ENCODE measurements at regions not wholly inside any gene's neighbourhood (a gene's known extent, or its start where the extent isn't known, plus 50 kb on each side); places are given as distances from the start of the nearest gene placed in this dataset.

DNA sequence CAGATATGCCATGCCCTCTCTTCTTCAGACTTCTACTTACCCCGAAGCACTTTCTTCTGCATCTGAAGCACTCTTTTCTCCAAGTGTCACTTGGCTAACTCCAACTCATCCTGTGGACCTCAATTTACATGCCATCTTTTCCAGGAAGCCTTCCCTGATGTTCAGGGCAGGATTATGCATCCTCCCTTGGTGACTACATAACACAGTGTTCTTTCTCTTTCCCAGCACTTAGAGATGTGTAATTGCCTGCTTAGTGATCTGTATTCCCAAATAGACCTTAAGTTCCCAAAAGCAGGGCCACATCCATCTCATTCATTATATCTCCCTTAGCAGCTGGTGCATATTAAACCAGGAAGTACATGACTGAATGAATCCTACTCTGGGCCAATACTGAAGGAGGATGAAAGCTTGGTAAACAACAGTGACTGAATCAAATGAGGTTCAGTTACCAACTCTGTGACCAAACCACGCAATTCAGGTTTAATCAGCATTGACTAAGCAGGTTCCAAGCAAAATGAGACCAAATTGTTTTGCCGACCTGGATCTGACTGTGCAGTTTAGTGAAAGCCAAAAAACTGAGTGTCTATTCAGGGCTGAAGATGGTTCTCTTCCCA lies 121.4 kb upstream of the TCF21 start:
- no TSS peak for BruUV-seq (replicated peaks)
- ChIA-PET SMC1A (ENCODE audit: uncharacterized antibody, unreplicated experiment) (no interaction called here), RAD21 (ENCODE audit: unreplicated experiment) (no interaction called here), CTCF (interaction anchor here (0.6 kb wide), 1 partner anchor 47 kb away, joined by 3 read pairs; no protein-coding TSS in a partner anchor), POLR2A (no interaction called here)
- DNase-seq (ENCODE audit: low read depth, low spot score) (no peak), FAIRE-seq (no peak), ATAC-seq (no peak)
- no peaks in the 10 kb centered on the region for H3K4me1 ChIP-seq (ENCODE audit: control insufficient read depth, insufficient read depth, low read length)
- H4K20me1 ChIP-seq (ENCODE audit: control insufficient read depth, insufficient read depth): no peaks in the 10 kb centered on the region
- in situ Hi-C loops (cut with MboI) (no loop called here), intact Hi-C loops (cut with micrococcal nuclease; ENCODE audit: unreplicated experiment) (no loop called here)
- TF ChIP-seq NRF1 (conservative IDR thresholded peaks at IDR 0.05; ENCODE audit: low read depth, low read length) (no peak), PML (IDR thresholded peaks at IDR 0.05; ENCODE audit: low read length) (no peak), NFYA (IDR thresholded peaks at IDR 0.05; ENCODE audit: borderline replicate concordance, low read depth, low read length) (no peak), FOXK2 (IDR thresholded peaks at IDR 0.05) (no peak), BRCA1 (IDR thresholded peaks at IDR 0.05; ENCODE audit: low read depth, low read length) (no peak), NFIC (IDR thresholded peaks at IDR 0.05; ENCODE audit: low read depth, low read length) (no peak), ATF7 (IDR thresholded peaks at IDR 0.05; ENCODE audit: low read depth) (no peak)
- TF ChIP-seq, protein P1, sequence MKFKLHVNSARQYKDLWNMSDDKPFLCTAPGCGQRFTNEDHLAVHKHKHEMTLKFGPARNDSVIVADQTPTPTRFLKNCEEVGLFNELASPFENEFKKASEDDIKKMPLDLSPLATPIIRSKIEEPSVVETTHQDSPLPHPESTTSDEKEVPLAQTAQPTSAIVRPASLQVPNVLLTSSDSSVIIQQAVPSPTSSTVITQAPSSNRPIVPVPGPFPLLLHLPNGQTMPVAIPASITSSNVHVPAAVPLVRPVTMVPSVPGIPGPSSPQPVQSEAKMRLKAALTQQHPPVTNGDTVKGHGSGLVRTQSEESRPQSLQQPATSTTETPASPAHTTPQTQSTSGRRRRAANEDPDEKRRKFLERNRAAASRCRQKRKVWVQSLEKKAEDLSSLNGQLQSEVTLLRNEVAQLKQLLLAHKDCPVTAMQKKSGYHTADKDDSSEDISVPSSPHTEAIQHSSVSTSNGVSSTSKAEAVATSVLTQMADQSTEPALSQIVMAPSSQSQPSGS (IDR thresholded peaks at IDR 0.05; ENCODE audit: low read length): no peak
- TF ChIP-seq, protein P2, sequence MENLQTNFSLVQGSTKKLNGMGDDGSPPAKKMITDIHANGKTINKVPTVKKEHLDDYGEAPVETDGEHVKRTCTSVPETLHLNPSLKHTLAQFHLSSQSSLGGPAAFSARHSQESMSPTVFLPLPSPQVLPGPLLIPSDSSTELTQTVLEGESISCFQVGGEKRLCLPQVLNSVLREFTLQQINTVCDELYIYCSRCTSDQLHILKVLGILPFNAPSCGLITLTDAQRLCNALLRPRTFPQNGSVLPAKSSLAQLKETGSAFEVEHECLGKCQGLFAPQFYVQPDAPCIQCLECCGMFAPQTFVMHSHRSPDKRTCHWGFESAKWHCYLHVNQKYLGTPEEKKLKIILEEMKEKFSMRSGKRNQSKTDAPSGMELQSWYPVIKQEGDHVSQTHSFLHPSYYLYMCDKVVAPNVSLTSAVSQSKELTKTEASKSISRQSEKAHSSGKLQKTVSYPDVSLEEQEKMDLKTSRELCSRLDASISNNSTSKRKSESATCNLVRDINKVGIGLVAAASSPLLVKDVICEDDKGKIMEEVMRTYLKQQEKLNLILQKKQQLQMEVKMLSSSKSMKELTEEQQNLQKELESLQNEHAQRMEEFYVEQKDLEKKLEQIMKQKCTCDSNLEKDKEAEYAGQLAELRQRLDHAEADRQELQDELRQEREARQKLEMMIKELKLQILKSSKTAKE (IDR thresholded peaks at IDR 0.05; ENCODE audit: low read depth, poor library complexity, severe bottlenecking): no peak
- no peak overlapping the region for H3K9ac ChIP-seq (ENCODE audit: control insufficient read depth, insufficient read depth, low read length)
- 29% methylated on average over 3 of the region's 3 CpGs for WGBS (ENCODE audit: insufficient coverage, insufficient replicate concordance, low lambda C conversion rate, missing lambda C conversion rate)
- H3K9me3 ChIP-seq (replicated peaks; ENCODE audit: control insufficient read depth, insufficient read depth, low read length): no peaks in the 10 kb centered on the region
- no peaks in the 10 kb centered on the region for H3K36me3 ChIP-seq (ENCODE audit: control insufficient read depth in 2 of 2, insufficient read depth in 2 of 2, low read length in 1 of 2)
- no peaks in the 10 kb centered on the region for H3K79me2 ChIP-seq (ENCODE audit: control insufficient read depth, insufficient read depth, low read length)
- no peak overlapping the region for H3K4me3 ChIP-seq
- no peak overlapping the region for H3K27ac ChIP-seq (ENCODE audit: control insufficient read depth, insufficient read depth)
- H2AFZ ChIP-seq (ENCODE audit: control insufficient read depth, low read depth, low read length): no peak overlapping the region
- H3K4me2 ChIP-seq (ENCODE audit: control insufficient read depth, insufficient read depth): no peak overlapping the region
- no peaks in the 10 kb centered on the region for H3K27me3 ChIP-seq (replicated peaks in 1 of 2; ENCODE audit: control insufficient read depth in 2 of 2, insufficient read depth in 2 of 2, low read length in 1 of 2)
